ENCODE measurements at regions not wholly inside any gene's neighbourhood (a gene's known extent, or its start where the extent isn't known, plus 50 kb on each side); places are given as distances from the start of the nearest gene placed in this dataset.

GRCh38 chr2:457792-458424, 170.0 kb upstream of the ALKAL2 start (continued):
- no peak for TF ChIP-seq MAFK (IDR thresholded peaks at IDR 0.05; ENCODE audit: low read depth, low read length)
- no peak for TF ChIP-seq CHD2 (IDR thresholded peaks at IDR 0.05; ENCODE audit: low read length)
- no peak for TF ChIP-seq YY1 (IDR thresholded peaks at IDR 0.05; ENCODE audit: low read depth, low read length)
- no peak for TF ChIP-seq CTCF (IDR thresholded peaks at IDR 0.05; ENCODE audit: control extremely low read depth in 1 of 3, insufficient read depth in 1 of 3, low read depth in 1 of 3, low read length in 3 of 3)
- no peak for TF ChIP-seq BRCA1 (IDR thresholded peaks at IDR 0.05; ENCODE audit: low read depth, low read length)
